COR-L47 (cell line): ENCODE measurements at regions not wholly inside any gene's neighbourhood (a gene's known extent, or its start where the extent isn't known, plus 50 kb on each side); places are given as distances from the start of the nearest gene placed in this dataset.

Experiments used
- DNase-seq: peaks from one replicate; lab custom pipeline; 2025; lab: John Stamatoyannopoulos, UW

GRCh38 chr20:52490711-52491430 lies 299.3 kb upstream of the ZFP64 start:
- no peak for DNase-seq

GRCh38 chr20:52484438-52484837 lies 292.9 kb upstream of the ZFP64 start:
- no peak for DNase-seq

GRCh38 chr20:52483382-52483781 lies 291.8 kb upstream of the ZFP64 start:
- no peak for DNase-seq

GRCh38 chr20:52482044-52482443 lies 290.5 kb upstream of the ZFP64 start:
- no peak for DNase-seq

GRCh38 chr20:52481443-52481842 lies 289.9 kb upstream of the ZFP64 start:
- DNase-seq = no peak

- no peak for DNase-seq
Measured at GRCh38 chr20:52476074-52476750, 284.6 kb upstream of the ZFP64 start.

GRCh38 chr20:52473186-52473585 lies 281.6 kb upstream of the ZFP64 start:
- DNase-seq = no peak

GRCh38 chr20:52470561-52470960 lies 279.0 kb upstream of the ZFP64 start:
- DNase-seq = no peak

GRCh38 chr20:52469128-52469527 lies 277.5 kb upstream of the ZFP64 start:
- no peak for DNase-seq

GRCh38 chr20:52465991-52466390 lies 274.4 kb upstream of the ZFP64 start:
- no peak for DNase-seq

GRCh38 chr20:52461582-52461981 lies 270.0 kb upstream of the ZFP64 start:
- DNase-seq = no peak

- no peak for DNase-seq
Measured at GRCh38 chr20:52459150-52459549, 267.6 kb upstream of the ZFP64 start.

- no peak for DNase-seq
Measured at GRCh38 chr20:52457826-52458225, 266.2 kb upstream of the ZFP64 start.

- no peak for DNase-seq
Measured at GRCh38 chr20:52454660-52455059, 263.1 kb upstream of the ZFP64 start.

- no peak for DNase-seq
Measured at GRCh38 chr20:52448513-52449232, 257.1 kb upstream of the ZFP64 start.

GRCh38 chr20:52447225-52447551 lies 255.6 kb upstream of the ZFP64 start:
- no peak for DNase-seq

GRCh38 chr20:52446421-52447224 lies 255.0 kb upstream of the ZFP64 start:
- no peak for DNase-seq

GRCh38 chr20:52444455-52444854 lies 252.9 kb upstream of the ZFP64 start:
- no peak for DNase-seq

- DNase-seq = no peak
Measured at GRCh38 chr20:52443874-52444273, 252.3 kb upstream of the ZFP64 start.

- DNase-seq = no peak
Measured at GRCh38 chr20:52441710-52442109, 250.1 kb upstream of the ZFP64 start.

- no peak for DNase-seq
Measured at GRCh38 chr20:52439375-52439774, 247.8 kb upstream of the ZFP64 start.

GRCh38 chr20:52438326-52438963 lies 246.9 kb upstream of the ZFP64 start:
- DNase-seq = no peak
